ENCODE measurements at regions not wholly inside any gene's neighbourhood (a gene's known extent, or its start where the extent isn't known, plus 50 kb on each side); places are given as distances from the start of the nearest gene placed in this dataset.

GRCh38 chr14:32004300-32004699 is 72.8 kb upstream of the ARHGAP5 start:
- DNase-seq (ENCODE audit: low read depth), result no peak

- DNase-seq (ENCODE audit: low read depth), result no peak
Observed at GRCh38 chr14:32005628-32006027, 71.5 kb upstream of the ARHGAP5 start.

- no peak for DNase-seq (ENCODE audit: low read depth)
Observed at GRCh38 chr14:32006263-32007110, 70.6 kb upstream of the ARHGAP5 start.

GRCh38 chr14:32007755-32008362 is 69.2 kb upstream of the ARHGAP5 start:
- DNase-seq (ENCODE audit: low read depth), result no peak

GRCh38 chr14:32008602-32009193 is 68.4 kb upstream of the ARHGAP5 start:
- DNase-seq (ENCODE audit: low read depth), result no peak

GRCh38 chr14:32009221-32009975 is 67.7 kb upstream of the ARHGAP5 start:
- DNase-seq (ENCODE audit: low read depth), result no peak

GRCh38 chr14:32009976-32010581 is 67.0 kb upstream of the ARHGAP5 start:
- no peak for DNase-seq (ENCODE audit: low read depth)

- peak; percentile 42 for DNase-seq (ENCODE audit: low read depth)
Observed at GRCh38 chr14:32010604-32011125, 66.4 kb upstream of the ARHGAP5 start.

- no peak for DNase-seq (ENCODE audit: low read depth)
Observed at GRCh38 chr14:32011225-32011624, 65.9 kb upstream of the ARHGAP5 start.

- DNase-seq (ENCODE audit: low read depth), result no peak
Observed at GRCh38 chr14:32012062-32012461, 65.0 kb upstream of the ARHGAP5 start.

GRCh38 chr14:32012571-32012970 is 64.5 kb upstream of the ARHGAP5 start:
- no peak for DNase-seq (ENCODE audit: low read depth)

- DNase-seq (ENCODE audit: low read depth), result no peak
Observed at GRCh38 chr14:32013083-32013482, 64.0 kb upstream of the ARHGAP5 start.

GRCh38 chr14:32014057-32014456 is 63.0 kb upstream of the ARHGAP5 start:
- DNase-seq (ENCODE audit: low read depth), result no peak

GRCh38 chr14:32014498-32014897 is 62.6 kb upstream of the ARHGAP5 start:
- no peak for DNase-seq (ENCODE audit: low read depth)

- DNase-seq (ENCODE audit: low read depth), result no peak
Observed at GRCh38 chr14:32015166-32015565, 61.9 kb upstream of the ARHGAP5 start.

- DNase-seq (ENCODE audit: low read depth), result no peak
Observed at GRCh38 chr14:32017587-32017986, 59.5 kb upstream of the ARHGAP5 start.

GRCh38 chr14:32018391-32019092 is 58.6 kb upstream of the ARHGAP5 start:
- no peak for DNase-seq (ENCODE audit: low read depth)

GRCh38 chr14:32019276-32019675 is 57.8 kb upstream of the ARHGAP5 start:
- no peak for DNase-seq (ENCODE audit: low read depth)

- no peak for DNase-seq (ENCODE audit: low read depth)
Observed at GRCh38 chr14:32020882-32021281, 56.2 kb upstream of the ARHGAP5 start.

- no peak for DNase-seq (ENCODE audit: low read depth)
Observed at GRCh38 chr14:32021341-32021740, 55.8 kb upstream of the ARHGAP5 start.

- no peak for DNase-seq (ENCODE audit: low read depth)
Observed at GRCh38 chr14:32022525-32022924, 54.6 kb upstream of the ARHGAP5 start.
